Brain microvascular endothelial cell (primary cell): ENCODE measurements at regions not wholly inside any gene's neighbourhood (a gene's known extent, or its start where the extent isn't known, plus 50 kb on each side); places are given as distances from the start of the nearest gene placed in this dataset.

ENCODE experiments used
- DNase-seq: peaks from one replicate; pipeline ENCODE4 v3.0.0-alpha.2; 2020
- H3K27ac ChIP-seq: fragments of 250-450 bp; sonication (Bioruptor Pico); 2 replicates; pipeline ENCODE4 v1.5.1; 2020; ENCODE audit warnings: mild to moderate bottlenecking, moderate library complexity
- H3K27me3 ChIP-seq: fragments of 250-450 bp; sonication (Bioruptor Pico); replicated peaks from 2 replicates; pipeline ENCODE4 v1.5.1; 2020; ENCODE audit warnings: mild to moderate bottlenecking
- H3K36me3 ChIP-seq: fragments of 250-450 bp; sonication (Bioruptor Pico); replicated peaks from 2 replicates; pipeline ENCODE4 v1.5.1; 2020; ENCODE audit warnings: mild to moderate bottlenecking
- H3K4me3 ChIP-seq: 2 replicates; pipeline ENCODE4 v1.5.1; 2011; ENCODE audit warnings: low read depth, mild to moderate bottlenecking, control low read depth, low read length, moderate library complexity
- CTCF ChIP-seq: IDR thresholded peaks from 2 replicates; pipeline ENCODE4 v1.5.1; 2011; ENCODE audit warnings: low read depth, mild to moderate bottlenecking, moderate library complexity, low read length, control low read depth, inconsistent platforms; ENCODE audit errors: missing control alignments
- in situ Hi-C: cut with HindIII; loops from 2 replicates; pipeline ENCODE4 v1.10.0; 2017; ENCODE audit warnings: low sequenced_read_pairs, low pct_ligation_motif_present

GRCh38 chr2:55106148-55106547, 55.9 kb upstream of the RTN4 start:
- Histone ChIP-seq H3K4me3 (no peak overlapping the region), H3K27me3 (no peaks in the 10 kb centered on the region), H3K27ac (peak overlapping the region; percentile 54), H3K36me3 (no peaks in the 10 kb centered on the region)
- no peak for DNase-seq
- TF ChIP-seq CTCF = no peak
- in situ Hi-C loops = no loop called here

- no peak for TF ChIP-seq CTCF
Measured at GRCh38 chr2:55105456-55105855, 55.2 kb upstream of the RTN4 start.

GRCh38 chr2:55103046-55103445, 52.8 kb upstream of the RTN4 start:
- Histone ChIP-seq H3K27me3 (no peaks in the 10 kb centered on the region), H3K36me3 (no peaks in the 10 kb centered on the region), H3K27ac (peak overlapping the region; percentile 95), H3K4me3 (no peak overlapping the region)
- in situ Hi-C loops = no loop called here
- TF ChIP-seq CTCF = no peak
- DNase-seq = no peak

More at GRCh38 chr2:55105456-55105855, 55.2 kb upstream of the RTN4 start:
- Histone ChIP-seq H3K27me3 (no peaks in the 10 kb centered on the region), H3K4me3 (no peak overlapping the region), H3K36me3 (no peaks in the 10 kb centered on the region), H3K27ac (no peak overlapping the region)
- DNase-seq = no peak
- in situ Hi-C loops = no loop called here

- in situ Hi-C loops = no loop called here
- H3K4me3 ChIP-seq = no peak overlapping the region
- no peak for TF ChIP-seq CTCF
- peak overlapping the region; percentile 95 for H3K27ac ChIP-seq
- H3K36me3 ChIP-seq = no peaks in the 10 kb centered on the region
- H3K27me3 ChIP-seq = no peaks in the 10 kb centered on the region
- peak; percentile 58 for DNase-seq
Measured at GRCh38 chr2:55102056-55102812, 52.0 kb upstream of the RTN4 start.

GRCh38 chr2:55101466-55101865, 51.2 kb upstream of the RTN4 start:
- H3K4me3 ChIP-seq = no peak overlapping the region
- no peaks in the 10 kb centered on the region for H3K27me3 ChIP-seq
- no peaks in the 10 kb centered on the region for H3K36me3 ChIP-seq
- in situ Hi-C loops = no loop called here
- no peak for DNase-seq
- TF ChIP-seq CTCF = no peak
- H3K27ac ChIP-seq = peak overlapping the region; percentile 95
